ENCODE measurements at regions not wholly inside any gene's neighbourhood (a gene's known extent, or its start where the extent isn't known, plus 50 kb on each side); places are given as distances from the start of the nearest gene placed in this dataset.

GRCh38 chr6:114471450-114471849 is 128.6 kb upstream of the HS3ST5 start:
- DNase-seq, result no peak
- TF ChIP-seq CTCF (IDR thresholded peaks at IDR 0.05), result no peak
- H3K9me3 Mint-ChIP-seq, result peaks cover 0 to 8% (median 3%) of the 10 kb centered on the region in 7 donors
- H3K4me3 ChIP-seq (replicated peaks in 1 of 3; ENCODE audit: low read depth in 2 of 3, low read length in 3 of 3), result no peak overlapping the region
- no peaks in the 10 kb centered on the region for H3K4me1 Mint-ChIP-seq
- H3K36me3 Mint-ChIP-seq, result no peaks in the 10 kb centered on the region
- no peak overlapping the region for H3K27ac Mint-ChIP-seq
- intact Hi-C loops (cut with micrococcal nuclease), result no loop called here
- no peak overlapping the region for H3K27ac ChIP-seq (ENCODE audit: low read depth in 1 of 2, low read length in 2 of 2)
- H3K9me3 ChIP-seq (replicated peaks in 1 of 2; ENCODE audit: control insufficient read depth in 1 of 2, insufficient read depth in 1 of 2, low read length in 2 of 2), result peaks cover 0 to 6% of the 10 kb centered on the region in 2 donors
- H3K4me3 Mint-ChIP-seq, result no peak overlapping the region
- H3K79me2 ChIP-seq (ENCODE audit: insufficient read depth, low read length), result no peaks in the 10 kb centered on the region
- WGBS (ENCODE audit: insufficient coverage), result 75% methylated on average over 2 of the region's 3 CpGs
- H3K9ac ChIP-seq (ENCODE audit: insufficient read depth, low read length, poor library complexity, severe bottlenecking), result no peak overlapping the region
- H3K4me2 ChIP-seq (replicated peaks; ENCODE audit: extremely low read depth, low read length, poor library complexity, severe bottlenecking), result no peak overlapping the region
- H3K36me3 ChIP-seq (replicated peaks in 1 of 2; ENCODE audit: control insufficient read depth in 1 of 2, insufficient read depth in 2 of 2, low read length in 2 of 2), result no peaks in the 10 kb centered on the region
- H2AFZ ChIP-seq (ENCODE audit: insufficient read depth, low read depth, low read length, poor library complexity, severe bottlenecking), result no peak overlapping the region
- H4K20me1 ChIP-seq (ENCODE audit: insufficient read depth, low read length), result no peaks in the 10 kb centered on the region
- no peaks in the 10 kb centered on the region for H3K27me3 ChIP-seq (ENCODE audit: control insufficient read depth in 2 of 2, insufficient read depth in 2 of 2, low read length in 2 of 2)
- H3K4me1 ChIP-seq (ENCODE audit: control insufficient read depth in 1 of 2, insufficient read depth in 2 of 2, low read length in 2 of 2), result no peaks in the 10 kb centered on the region
- H3K27me3 Mint-ChIP-seq (ENCODE audit: low read depth in 3 of 3), result no peaks in the 10 kb centered on the region

DNA sequence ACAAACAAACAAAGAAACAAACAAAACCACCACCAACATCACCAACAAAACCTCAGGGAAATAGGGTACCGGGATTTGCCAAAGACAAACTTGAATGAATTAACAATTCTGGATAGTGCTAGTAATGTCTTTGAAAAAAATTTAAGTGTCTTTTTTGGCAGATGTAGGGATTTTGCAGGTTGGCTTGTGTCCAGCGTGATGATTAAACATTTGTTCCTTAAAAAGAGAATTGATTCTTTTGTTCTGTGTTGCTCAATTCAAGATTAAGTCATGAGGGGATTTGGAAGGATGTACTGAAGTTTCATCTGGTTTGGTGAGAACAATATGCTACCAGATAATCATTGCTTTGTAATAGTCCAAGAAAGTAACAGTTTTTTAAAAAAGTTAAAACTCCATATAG is 125.1 kb upstream of the HS3ST5 start:
- 91% methylated on average over 1 of the region's 2 CpGs for WGBS (ENCODE audit: insufficient coverage)
- Mint-ChIP-seq H3K9me3 (peaks cover 0 to 8% (median 3%) of the 10 kb centered on the region in 7 donors), H3K36me3 (no peaks in the 10 kb centered on the region), H3K4me3 (no peak overlapping the region), H3K27ac (no peak overlapping the region), H3K27me3 (ENCODE audit: low read depth in 3 of 3) (peaks cover 0 to 2% (median 0%) of the 10 kb centered on the region in 3 donors), H3K4me1 (no peaks in the 10 kb centered on the region)
- H3K9me3 ChIP-seq (replicated peaks in 1 of 2; ENCODE audit: control insufficient read depth in 1 of 2, insufficient read depth in 1 of 2, low read length in 2 of 2), result peaks cover 0 to 6% of the 10 kb centered on the region in 2 donors
- TF ChIP-seq CTCF (IDR thresholded peaks at IDR 0.05), result no peak
- H3K79me2 ChIP-seq (ENCODE audit: insufficient read depth, low read length), result no peaks in the 10 kb centered on the region
- no peaks in the 10 kb centered on the region for H3K36me3 ChIP-seq (replicated peaks in 1 of 2; ENCODE audit: control insufficient read depth in 1 of 2, insufficient read depth in 2 of 2, low read length in 2 of 2)
- intact Hi-C loops (cut with micrococcal nuclease), result no loop called here
- H3K27me3 ChIP-seq (ENCODE audit: control insufficient read depth in 2 of 2, insufficient read depth in 2 of 2, low read length in 2 of 2), result no peaks in the 10 kb centered on the region
- H3K9ac ChIP-seq (ENCODE audit: insufficient read depth, low read length, poor library complexity, severe bottlenecking), result no peak overlapping the region
- no peak overlapping the region for H3K4me2 ChIP-seq (replicated peaks; ENCODE audit: extremely low read depth, low read length, poor library complexity, severe bottlenecking)
- no peak for DNase-seq
- H3K4me1 ChIP-seq (ENCODE audit: control insufficient read depth in 1 of 2, insufficient read depth in 2 of 2, low read length in 2 of 2), result no peaks in the 10 kb centered on the region
- no peak overlapping the region for H3K4me3 ChIP-seq (replicated peaks in 1 of 3; ENCODE audit: low read depth in 2 of 3, low read length in 3 of 3)
- no peaks in the 10 kb centered on the region for H4K20me1 ChIP-seq (ENCODE audit: insufficient read depth, low read length)
- no peak overlapping the region for H3K27ac ChIP-seq (ENCODE audit: low read depth in 1 of 2, low read length in 2 of 2)
- no peak overlapping the region for H2AFZ ChIP-seq (ENCODE audit: insufficient read depth, low read depth, low read length, poor library complexity, severe bottlenecking)
